Ascending aorta (tissue), 2 donors: ENCODE measurements at regions not wholly inside any gene's neighbourhood (a gene's known extent, or its start where the extent isn't known, plus 50 kb on each side); places are given as distances from the start of the nearest gene placed in this dataset.

ENCODE experiments used
- DNase-seq, 2 donors: peaks; one replicate each; pipeline ENCODE4 v3.0.0-alpha.2; 2019; ENCODE audit warnings: low spot score in 2 of 2
- H3K27ac ChIP-seq, 2 donors: fragments of 200-600 bp; sonication (generic); one replicate each; pipeline ENCODE4 v1.5.1; 2016 to 2017; ENCODE audit warnings: mild to moderate bottlenecking in 1 of 2
- H3K27me3 ChIP-seq: fragments of 200-600 bp; sonication (generic); one replicate; pipeline ENCODE4 v1.5.1; 2017
- H3K36me3 ChIP-seq, 2 donors: fragments of 200-600 bp; sonication (generic); one replicate each; pipeline ENCODE4 v1.5.1; 2016
- H3K4me1 ChIP-seq, 2 donors: fragments of 200-600 bp; sonication (generic); one replicate each; pipeline ENCODE4 v1.5.1; 2016 to 2017; ENCODE audit warnings: mild to moderate bottlenecking in 1 of 2
- H3K4me3 ChIP-seq, 2 donors: fragments of 200-600 bp; sonication (generic); one replicate each; pipeline ENCODE4 v1.5.1; 2016 to 2017; ENCODE audit warnings: mild to moderate bottlenecking in 1 of 2
- H3K9me3 ChIP-seq, 2 donors: fragments of 200-600 bp; sonication (generic); one replicate each; pipeline ENCODE4 v1.5.1; 2016
- CTCF ChIP-seq, 3 experiments: fragments of 200-600 bp in 2 of 3; fragments of 450-650 bp in 1 of 3; sonication (generic) in 2 of 3; IDR thresholded peaks; one replicate each; pipeline ENCODE4 v1.5.1; 2016 to 2019; ENCODE audit warnings: antibody characterized with exemption in 3 of 3, mild to moderate bottlenecking in 1 of 3, moderate library complexity in 1 of 3
- intact Hi-C: fragments of 100-400 bp; cut with DNase I; formaldehyde crosslinking; loops from one replicate; pipeline ENCODE4 v1.15.1; 2023

DNA sequence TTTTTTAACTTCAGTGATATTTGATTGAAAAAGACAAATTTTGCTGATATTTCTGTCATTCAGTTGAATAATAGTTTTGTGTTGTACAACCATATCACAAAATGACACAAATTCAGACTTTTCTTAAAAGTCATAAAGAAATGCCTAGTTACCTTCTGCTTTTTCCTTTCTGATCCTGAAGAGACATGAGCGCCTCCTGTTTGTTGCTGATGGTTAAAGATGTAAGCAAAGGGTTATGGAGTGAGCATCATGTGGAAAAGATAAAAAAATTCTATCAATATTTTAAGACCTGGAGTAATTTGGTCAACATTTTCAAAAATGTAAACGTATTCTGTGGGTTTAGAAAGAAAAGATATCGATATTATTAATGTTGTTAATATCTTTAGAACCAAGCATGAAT is 669.9 kb upstream of the NR3C2 start:
- no peak for DNase-seq
- H3K27ac ChIP-seq = no peak overlapping the region
- TF ChIP-seq CTCF (IDR thresholded peaks at IDR 0.05) = no peak
- no peak overlapping the region for H3K4me3 ChIP-seq
- intact Hi-C loops = no loop called here
- H3K36me3 ChIP-seq = no peaks in the 10 kb centered on the region
- no peaks in the 10 kb centered on the region for H3K4me1 ChIP-seq
- no peaks in the 10 kb centered on the region for H3K9me3 ChIP-seq
- no peaks in the 10 kb centered on the region for H3K27me3 ChIP-seq

GRCh38 chr4:149110481-149110880 is 668.3 kb upstream of the NR3C2 start:
- intact Hi-C loops = no loop called here
- no peaks in the 10 kb centered on the region for H3K4me1 ChIP-seq
- no peaks in the 10 kb centered on the region for H3K9me3 ChIP-seq
- TF ChIP-seq CTCF (IDR thresholded peaks at IDR 0.05) = no peak
- H3K4me3 ChIP-seq = no peak overlapping the region
- H3K36me3 ChIP-seq = no peaks in the 10 kb centered on the region
- no peaks in the 10 kb centered on the region for H3K27me3 ChIP-seq
- DNase-seq = no peak
- H3K27ac ChIP-seq = no peak overlapping the region

DNA sequence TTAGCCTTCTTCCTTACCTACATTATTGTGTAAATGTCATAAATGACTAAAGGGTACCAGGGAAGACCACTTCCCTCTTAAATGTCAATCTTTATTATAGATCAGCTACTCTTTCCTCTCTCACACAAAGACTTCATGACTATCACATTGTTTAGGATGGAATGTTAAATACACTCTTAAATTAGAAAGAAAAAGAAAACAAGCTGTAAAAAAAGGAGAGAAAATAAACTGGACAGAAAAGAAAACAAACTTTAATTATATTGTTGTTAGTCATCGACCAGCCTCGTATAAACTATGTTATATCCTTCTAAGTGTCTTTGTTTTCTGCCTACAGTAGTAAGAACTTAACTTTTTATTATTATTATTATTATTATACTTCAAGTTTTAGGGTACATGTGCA is 666.4 kb upstream of the NR3C2 start:
- TF ChIP-seq CTCF (IDR thresholded peaks at IDR 0.05) = no peak
- intact Hi-C loops = no loop called here

GRCh38 chr4:149102765-149103164 is 660.6 kb upstream of the NR3C2 start:
- Histone ChIP-seq H3K27me3 (no peaks in the 10 kb centered on the region), H3K27ac (no peak overlapping the region), H3K9me3 (no peaks in the 10 kb centered on the region), H3K4me1 (no peaks in the 10 kb centered on the region), H3K4me3 (no peak overlapping the region), H3K36me3 (no peaks in the 10 kb centered on the region)
- no peak for DNase-seq
- intact Hi-C loops = no loop called here
- no peak for TF ChIP-seq CTCF (IDR thresholded peaks at IDR 0.05)

More for the DNA sequence above, 666.4 kb upstream of the NR3C2 start:
- DNase-seq = no peak
- Histone ChIP-seq H3K36me3 (no peaks in the 10 kb centered on the region), H3K27ac (no peak overlapping the region), H3K27me3 (no peaks in the 10 kb centered on the region), H3K9me3 (no peaks in the 10 kb centered on the region), H3K4me1 (no peaks in the 10 kb centered on the region), H3K4me3 (no peak overlapping the region)

GRCh38 chr4:149101649-149102048 is 659.4 kb upstream of the NR3C2 start:
- H3K9me3 ChIP-seq = peaks cover 4 to 7% of the 10 kb centered on the region in 2 donors
- no peaks in the 10 kb centered on the region for H3K27me3 ChIP-seq
- H3K36me3 ChIP-seq = no peaks in the 10 kb centered on the region
- no peak for TF ChIP-seq CTCF (IDR thresholded peaks at IDR 0.05)
- no peak overlapping the region for H3K27ac ChIP-seq
- no peak for DNase-seq
- intact Hi-C loops = no loop called here
- no peaks in the 10 kb centered on the region for H3K4me1 ChIP-seq
- no peak overlapping the region for H3K4me3 ChIP-seq

- no peak for DNase-seq
- no peak overlapping the region for H3K4me3 ChIP-seq
- H3K9me3 ChIP-seq = peaks cover 4 to 20% of the 10 kb centered on the region in 2 donors
- H3K36me3 ChIP-seq = no peaks in the 10 kb centered on the region
- TF ChIP-seq CTCF (IDR thresholded peaks at IDR 0.05) = no peak
- no peaks in the 10 kb centered on the region for H3K27me3 ChIP-seq
- intact Hi-C loops = no loop called here
- no peaks in the 10 kb centered on the region for H3K4me1 ChIP-seq
- H3K27ac ChIP-seq = no peak overlapping the region
Measured at GRCh38 chr4:149095811-149096210, 653.6 kb upstream of the NR3C2 start.
